ENCODE measurements at regions not wholly inside any gene's neighbourhood (a gene's known extent, or its start where the extent isn't known, plus 50 kb on each side); places are given as distances from the start of the nearest gene placed in this dataset.

DNA sequence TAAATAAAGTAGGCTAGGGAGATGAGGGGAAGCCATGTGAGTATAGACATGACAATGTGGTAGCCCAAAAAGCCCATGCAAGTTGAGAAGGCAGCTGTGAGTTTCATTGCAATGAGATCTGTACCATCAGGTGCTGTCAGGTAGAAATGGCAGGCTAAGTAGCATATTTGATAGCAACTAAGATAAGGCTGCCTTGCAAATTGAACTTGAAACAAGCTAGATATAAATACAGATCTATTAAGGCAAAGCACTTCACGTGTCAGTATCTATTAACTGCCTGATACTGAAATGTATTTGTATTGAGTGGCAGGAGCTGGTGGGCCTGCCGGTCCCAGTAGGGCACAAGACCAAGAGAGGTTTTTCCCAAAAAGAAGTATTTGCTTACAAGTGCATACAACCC, 419.9 kb downstream of the TDRD15 start (continued):
- no peak for TF ChIP-seq ZNF532 (CRISPR knock-in tag; IDR thresholded peaks at IDR 0.05; ENCODE audit: borderline replicate concordance)

GRCh38 chr2:21544392-21544791, 420.6 kb downstream of the TDRD15 start:
- no peak overlapping the region for H3K4me3 Mint-ChIP-seq
- H3K27ac Mint-ChIP-seq = no peak overlapping the region
- POLR2A ChIA-PET = no interaction called here
- H3K36me3 Mint-ChIP-seq = no peaks in the 10 kb centered on the region
- no peak for DNase-seq (ENCODE audit: low spot score)
- TF ChIP-seq, protein P1, sequence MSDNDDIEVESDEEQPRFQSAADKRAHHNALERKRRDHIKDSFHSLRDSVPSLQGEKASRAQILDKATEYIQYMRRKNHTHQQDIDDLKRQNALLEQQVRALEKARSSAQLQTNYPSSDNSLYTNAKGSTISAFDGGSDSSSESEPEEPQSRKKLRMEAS (CRISPR knock-in tag; IDR thresholded peaks at IDR 0.05) = no peak
- TF ChIP-seq ESRRA (CRISPR knock-in tag; IDR thresholded peaks at IDR 0.05; ENCODE audit: borderline replicate concordance) = no peak
- no peak for TF ChIP-seq GABPB1 (CRISPR knock-in tag; IDR thresholded peaks at IDR 0.05)
- TF ChIP-seq, protein P2, sequence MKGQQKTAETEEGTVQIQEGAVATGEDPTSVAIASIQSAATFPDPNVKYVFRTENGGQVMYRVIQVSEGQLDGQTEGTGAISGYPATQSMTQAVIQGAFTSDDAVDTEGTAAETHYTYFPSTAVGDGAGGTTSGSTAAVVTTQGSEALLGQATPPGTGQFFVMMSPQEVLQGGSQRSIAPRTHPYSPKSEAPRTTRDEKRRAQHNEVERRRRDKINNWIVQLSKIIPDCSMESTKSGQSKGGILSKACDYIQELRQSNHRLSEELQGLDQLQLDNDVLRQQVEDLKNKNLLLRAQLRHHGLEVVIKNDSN (CRISPR knock-in tag; IDR thresholded peaks at IDR 0.05) = no peak
- TF ChIP-seq, protein P3, sequence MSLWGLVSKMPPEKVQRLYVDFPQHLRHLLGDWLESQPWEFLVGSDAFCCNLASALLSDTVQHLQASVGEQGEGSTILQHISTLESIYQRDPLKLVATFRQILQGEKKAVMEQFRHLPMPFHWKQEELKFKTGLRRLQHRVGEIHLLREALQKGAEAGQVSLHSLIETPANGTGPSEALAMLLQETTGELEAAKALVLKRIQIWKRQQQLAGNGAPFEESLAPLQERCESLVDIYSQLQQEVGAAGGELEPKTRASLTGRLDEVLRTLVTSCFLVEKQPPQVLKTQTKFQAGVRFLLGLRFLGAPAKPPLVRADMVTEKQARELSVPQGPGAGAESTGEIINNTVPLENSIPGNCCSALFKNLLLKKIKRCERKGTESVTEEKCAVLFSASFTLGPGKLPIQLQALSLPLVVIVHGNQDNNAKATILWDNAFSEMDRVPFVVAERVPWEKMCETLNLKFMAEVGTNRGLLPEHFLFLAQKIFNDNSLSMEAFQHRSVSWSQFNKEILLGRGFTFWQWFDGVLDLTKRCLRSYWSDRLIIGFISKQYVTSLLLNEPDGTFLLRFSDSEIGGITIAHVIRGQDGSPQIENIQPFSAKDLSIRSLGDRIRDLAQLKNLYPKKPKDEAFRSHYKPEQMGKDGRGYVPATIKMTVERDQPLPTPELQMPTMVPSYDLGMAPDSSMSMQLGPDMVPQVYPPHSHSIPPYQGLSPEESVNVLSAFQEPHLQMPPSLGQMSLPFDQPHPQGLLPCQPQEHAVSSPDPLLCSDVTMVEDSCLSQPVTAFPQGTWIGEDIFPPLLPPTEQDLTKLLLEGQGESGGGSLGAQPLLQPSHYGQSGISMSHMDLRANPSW (CRISPR knock-in tag; conservative IDR thresholded peaks at IDR 0.05; ENCODE audit: low read depth) = no peak
- no peak for TF ChIP-seq HMGA2 (CRISPR knock-in tag; IDR thresholded peaks at IDR 0.05)
- TF ChIP-seq MLX (CRISPR knock-in tag; IDR thresholded peaks at IDR 0.05) = no peak
- no peak for TF ChIP-seq ZNF425 (CRISPR knock-in tag; conservative IDR thresholded peaks at IDR 0.05)
- TF ChIP-seq, protein P4, sequence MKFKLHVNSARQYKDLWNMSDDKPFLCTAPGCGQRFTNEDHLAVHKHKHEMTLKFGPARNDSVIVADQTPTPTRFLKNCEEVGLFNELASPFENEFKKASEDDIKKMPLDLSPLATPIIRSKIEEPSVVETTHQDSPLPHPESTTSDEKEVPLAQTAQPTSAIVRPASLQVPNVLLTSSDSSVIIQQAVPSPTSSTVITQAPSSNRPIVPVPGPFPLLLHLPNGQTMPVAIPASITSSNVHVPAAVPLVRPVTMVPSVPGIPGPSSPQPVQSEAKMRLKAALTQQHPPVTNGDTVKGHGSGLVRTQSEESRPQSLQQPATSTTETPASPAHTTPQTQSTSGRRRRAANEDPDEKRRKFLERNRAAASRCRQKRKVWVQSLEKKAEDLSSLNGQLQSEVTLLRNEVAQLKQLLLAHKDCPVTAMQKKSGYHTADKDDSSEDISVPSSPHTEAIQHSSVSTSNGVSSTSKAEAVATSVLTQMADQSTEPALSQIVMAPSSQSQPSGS (CRISPR knock-in tag; IDR thresholded peaks at IDR 0.05; ENCODE audit: borderline replicate concordance, low read depth) = no peak
- no peak for TF ChIP-seq NR3C1 (CRISPR knock-in tag; conservative IDR thresholded peaks at IDR 0.05; ENCODE audit: low read depth)
- H3K27me3 Mint-ChIP-seq (ENCODE audit: low read depth) = no peaks in the 10 kb centered on the region
- ATAC-seq = no peak
- H3K9me3 Mint-ChIP-seq = no peaks in the 10 kb centered on the region
- H3K4me1 Mint-ChIP-seq = peaks cover 12% of the 10 kb centered on the region
- CTCF ChIA-PET = no interaction called here

Data from WTC11 (cell line).